Fibroblast of villous mesenchyme (primary cell): ENCODE measurements at regions not wholly inside any gene's neighbourhood (a gene's known extent, or its start where the extent isn't known, plus 50 kb on each side); places are given as distances from the start of the nearest gene placed in this dataset.

ENCODE experiments used
- DNase-seq: peaks from one replicate; pipeline ENCODE4 v3.0.0-alpha.2; 2010; ENCODE audit warnings: low read depth
- H3K4me3 ChIP-seq: 2 replicates; pipeline ENCODE4 v1.5.1; 2011; ENCODE audit warnings: low read depth, mild to moderate bottlenecking, low read length
- CTCF ChIP-seq: IDR thresholded peaks from 2 replicates; pipeline ENCODE4 v1.5.1; 2012; ENCODE audit warnings: low read depth, mild to moderate bottlenecking, low read length; ENCODE audit not compliant: insufficient read depth

- no peak overlapping the region for H3K4me3 ChIP-seq
- no peak for TF ChIP-seq CTCF
- no peak for DNase-seq
Observed at GRCh38 chr9:29656641-29657406, 2083.5 kb upstream of the C9orf72 start.

GRCh38 chr9:29657821-29658220 lies 2084.5 kb upstream of the C9orf72 start:
- TF ChIP-seq CTCF = no peak
- H3K4me3 ChIP-seq = no peak overlapping the region
- no peak for DNase-seq

GRCh38 chr9:29659014-29659413 lies 2085.7 kb upstream of the C9orf72 start:
- DNase-seq = no peak

GRCh38 chr9:29659736-29660135 lies 2086.5 kb upstream of the C9orf72 start:
- DNase-seq = no peak
- peak overlapping the region; percentile 13 for H3K4me3 ChIP-seq
- TF ChIP-seq CTCF = no peak

More at GRCh38 chr9:29659014-29659413, 2085.7 kb upstream of the C9orf72 start:
- no peak overlapping the region for H3K4me3 ChIP-seq
- TF ChIP-seq CTCF = no peak

GRCh38 chr9:29668732-29669131 lies 2095.5 kb upstream of the C9orf72 start:
- TF ChIP-seq CTCF = no peak
- DNase-seq = peak; percentile 55

GRCh38 chr9:29669613-29670012 lies 2096.3 kb upstream of the C9orf72 start:
- DNase-seq = no peak
- no peak for TF ChIP-seq CTCF
- H3K4me3 ChIP-seq = no peak overlapping the region

More at GRCh38 chr9:29668732-29669131, 2095.5 kb upstream of the C9orf72 start:
- H3K4me3 ChIP-seq = no peak overlapping the region

- no peak overlapping the region for H3K4me3 ChIP-seq
- DNase-seq = no peak
- TF ChIP-seq CTCF = no peak
Observed at GRCh38 chr9:29685531-29685930, 2112.2 kb upstream of the C9orf72 start.
